Uterus (tissue), 3 donors: ENCODE measurements at regions not wholly inside any gene's neighbourhood (a gene's known extent, or its start where the extent isn't known, plus 50 kb on each side); places are given as distances from the start of the nearest gene placed in this dataset.

Experiments
- DNase-seq, 2 donors: peaks; one replicate each; pipeline ENCODE4 v3.0.0-alpha.2; 2019 to 2020
- H3K27ac ChIP-seq, 2 donors: fragments of 200-600 bp; sonication (generic); 1 replicate in 1 of 2; 2 replicates in 1 of 2; pipeline ENCODE4 v1.5.1; 2016 to 2018
- H3K27me3 ChIP-seq, 2 donors: fragments of 200-600 bp; sonication (generic); one replicate each; pipeline ENCODE4 v1.5.1; 2018 to 2019; ENCODE audit warnings: control low read depth in 1 of 2
- H3K36me3 ChIP-seq, 2 donors: fragments of 200-600 bp; sonication (generic); one replicate each; pipeline ENCODE4 v1.5.1; 2019; ENCODE audit warnings: control low read depth in 1 of 2
- H3K4me1 ChIP-seq, 2 donors: fragments of 200-600 bp; sonication (generic); one replicate each; pipeline ENCODE4 v1.5.1; 2018 to 2019; ENCODE audit warnings: control low read depth in 1 of 2
- H3K4me3 ChIP-seq, 2 donors: fragments of 200-600 bp; sonication (generic); 1 replicate in 1 of 2; 2 replicates in 1 of 2; pipeline ENCODE4 v1.5.1; 2018 to 2019; ENCODE audit warnings: mild to moderate bottlenecking in 1 of 2
- H3K9me3 ChIP-seq, 2 donors: fragments of 200-600 bp; sonication (generic); one replicate each; pipeline ENCODE4 v1.5.1; 2019; ENCODE audit warnings: control low read depth in 1 of 2
- CTCF ChIP-seq, 4 experiments: fragments of 200-600 bp in 2 of 4; fragments of 450-650 bp in 2 of 4; sonication (generic) in 2 of 4; IDR thresholded peaks; one replicate each; pipeline ENCODE4 v1.5.1; 2016 to 2019; ENCODE audit warnings: antibody characterized with exemption in 4 of 4, mild to moderate bottlenecking in 2 of 4, moderate library complexity in 1 of 4
- POLR2A ChIP-seq, 2 donors: fragments of 450-650 bp; IDR thresholded peaks; one replicate each; pipeline ENCODE4 v1.6.1; 2016; ENCODE audit warnings: antibody characterized with exemption in 2 of 2, mild to moderate bottlenecking in 1 of 2, moderate library complexity in 1 of 2
- intact Hi-C: fragments of 100-400 bp; cut with DNase I; formaldehyde crosslinking; loops from one replicate; pipeline ENCODE4 v1.15.1; 2023; ENCODE audit warnings: low total_unique reads
- donor health status: DM: yes; HTN: yes; CAD: no.

- no peak overlapping the region for H3K27ac ChIP-seq
- no peaks in the 10 kb centered on the region for H3K4me1 ChIP-seq
- no peak for DNase-seq
- H3K9me3 ChIP-seq, result no peaks in the 10 kb centered on the region
- no peaks in the 10 kb centered on the region for H3K27me3 ChIP-seq
- intact Hi-C loops, result no loop called here
- H3K36me3 ChIP-seq, result no peaks in the 10 kb centered on the region
- TF ChIP-seq CTCF (IDR thresholded peaks at IDR 0.05) (no peak), POLR2A (IDR thresholded peaks at IDR 0.05) (no peak)
- no peak overlapping the region for H3K4me3 ChIP-seq
Observed at GRCh38 chr5:87007737-87008136, 259.9 kb upstream of the RASA1 start.

GRCh38 chr5:87008751-87009560, 258.7 kb upstream of the RASA1 start:
- no peak for DNase-seq
- Histone ChIP-seq H3K9me3 (no peaks in the 10 kb centered on the region), H3K4me3 (no peak overlapping the region), H3K27me3 (peaks cover 0 to 6% of the 10 kb centered on the region in 2 donors), H3K4me1 (no peaks in the 10 kb centered on the region), H3K27ac (no peak overlapping the region), H3K36me3 (no peaks in the 10 kb centered on the region)
- TF ChIP-seq CTCF (IDR thresholded peaks at IDR 0.05) (no peak), POLR2A (IDR thresholded peaks at IDR 0.05) (no peak)
- intact Hi-C loops, result no loop called here

DNA sequence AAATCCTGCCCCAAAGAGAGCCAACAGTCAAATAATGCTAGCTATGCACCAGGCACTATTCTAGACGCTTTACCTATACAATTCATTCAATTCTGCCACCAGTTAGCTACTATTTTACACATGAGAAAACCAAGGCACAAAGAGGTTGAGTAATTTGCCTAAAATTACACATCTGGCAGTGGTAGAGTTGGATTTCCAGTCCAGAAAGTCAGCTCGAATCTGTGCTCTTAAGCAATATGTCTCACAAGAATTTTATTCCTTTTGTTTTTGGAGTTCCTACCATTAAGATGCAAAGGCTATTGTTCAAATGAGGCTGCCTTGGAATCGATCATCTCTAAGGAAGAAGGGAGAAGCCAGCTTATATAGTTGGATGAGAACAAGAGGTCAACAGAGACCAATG, 256.9 kb upstream of the RASA1 start:
- no peaks in the 10 kb centered on the region for H3K4me1 ChIP-seq
- no peak for TF ChIP-seq CTCF (IDR thresholded peaks at IDR 0.05)
- TF ChIP-seq POLR2A (IDR thresholded peaks at IDR 0.05), result no peak
- H3K36me3 ChIP-seq, result no peaks in the 10 kb centered on the region
- DNase-seq, result no peak
- H3K9me3 ChIP-seq, result no peaks in the 10 kb centered on the region
- no peak overlapping the region for H3K4me3 ChIP-seq
- intact Hi-C loops, result no loop called here
- H3K27me3 ChIP-seq, result peaks cover 0 to 6% of the 10 kb centered on the region in 2 donors
- no peak overlapping the region for H3K27ac ChIP-seq

GRCh38 chr5:87015901-87016300, 251.8 kb upstream of the RASA1 start:
- Histone ChIP-seq H3K9me3 (no peaks in the 10 kb centered on the region), H3K4me1 (no peaks in the 10 kb centered on the region), H3K27me3 (peaks cover 0 to 6% of the 10 kb centered on the region in 2 donors), H3K36me3 (no peaks in the 10 kb centered on the region), H3K27ac (no peak overlapping the region), H3K4me3 (no peak overlapping the region)
- intact Hi-C loops, result no loop called here
- TF ChIP-seq CTCF (IDR thresholded peaks at IDR 0.05), result no peak
- DNase-seq, result no peak

GRCh38 chr5:87020099-87020934, 247.4 kb upstream of the RASA1 start:
- TF ChIP-seq POLR2A (IDR thresholded peaks at IDR 0.05) (no peak), CTCF (IDR thresholded peaks at IDR 0.05) (no peak)
- H3K36me3 ChIP-seq, result no peaks in the 10 kb centered on the region
- intact Hi-C loops, result no loop called here
- no peak overlapping the region for H3K27ac ChIP-seq
- H3K4me3 ChIP-seq, result no peak overlapping the region
- no peak for DNase-seq
- H3K4me1 ChIP-seq, result no peaks in the 10 kb centered on the region
- H3K9me3 ChIP-seq, result no peaks in the 10 kb centered on the region
- no peaks in the 10 kb centered on the region for H3K27me3 ChIP-seq
